GM18499 (cell line): ENCODE measurements at regions not wholly inside any gene's neighbourhood (a gene's known extent, or its start where the extent isn't known, plus 50 kb on each side); places are given as distances from the start of the nearest gene placed in this dataset.
"Not testable (repeated sequence)": the region's sequence is repeated elsewhere in the genome, so short reads cannot be mapped to it uniquely, and the experiment has no call there.

Experiments
- ATAC-seq: cut with Tn5 transposase; IDR thresholded peaks from one replicate; pipeline ENCODE4 v1.9.1; 2021; ENCODE audit warnings: moderate number of reproducible peaks; ENCODE audit not compliant: insufficient read depth, unreplicated experiment

GRCh38 chr5:111922344-111922743 lies 165.3 kb upstream of the NREP start:
- ATAC-seq = no peak

- ATAC-seq = not testable (repeated sequence)
Measured at GRCh38 chr5:111921691-111922090, 164.7 kb upstream of the NREP start.

GRCh38 chr5:111914966-111915636 lies 158.1 kb upstream of the NREP start:
- ATAC-seq = no peak

GRCh38 chr5:111902436-111902835 lies 145.4 kb upstream of the NREP start:
- no peak for ATAC-seq

- ATAC-seq = no peak
Measured at GRCh38 chr5:111901296-111901695, 144.3 kb upstream of the NREP start.

GRCh38 chr5:111892949-111893348 lies 136.0 kb upstream of the NREP start:
- no peak for ATAC-seq

GRCh38 chr5:111887706-111888105 lies 130.7 kb upstream of the NREP start:
- no peak for ATAC-seq

- no peak for ATAC-seq
Measured at GRCh38 chr5:111869681-111870080, 112.7 kb upstream of the NREP start.

GRCh38 chr5:111865356-111865755 lies 108.4 kb upstream of the NREP start:
- no peak for ATAC-seq

GRCh38 chr5:111863801-111864200 lies 106.8 kb upstream of the NREP start:
- ATAC-seq = no peak

GRCh38 chr5:111859533-111860270 lies 102.7 kb upstream of the NREP start:
- ATAC-seq = no peak

GRCh38 chr5:111859031-111859430 lies 102.0 kb upstream of the NREP start:
- no peak for ATAC-seq

- ATAC-seq = no peak
Measured at GRCh38 chr5:111857623-111858022, 100.6 kb upstream of the NREP start.

GRCh38 chr5:111856876-111857466 lies 100.0 kb upstream of the NREP start:
- no peak for ATAC-seq

GRCh38 chr5:111855356-111855755 lies 98.4 kb upstream of the NREP start:
- no peak for ATAC-seq

GRCh38 chr5:111854186-111854585 lies 97.2 kb upstream of the NREP start:
- ATAC-seq = peak; percentile 10

- peak; percentile 71 for ATAC-seq
Measured at GRCh38 chr5:111853748-111854147, 96.8 kb upstream of the NREP start.

- ATAC-seq = no peak
Measured at GRCh38 chr5:111851631-111852548, 94.9 kb upstream of the NREP start.

- ATAC-seq = no peak
Measured at GRCh38 chr5:111848476-111848875, 91.5 kb upstream of the NREP start.

GRCh38 chr5:111847052-111847925 lies 90.3 kb upstream of the NREP start:
- no peak for ATAC-seq
